Body of pancreas (tissue), 4 donors: ENCODE measurements at regions not wholly inside any gene's neighbourhood (a gene's known extent, or its start where the extent isn't known, plus 50 kb on each side); places are given as distances from the start of the nearest gene placed in this dataset.

Source experiments
- CTCF ChIP-seq, 7 experiments: fragments of 450-650 bp in 4 of 7; fragments of 200-600 bp in 3 of 7; sonication (generic) in 3 of 7; IDR thresholded peaks; one replicate each; pipeline ENCODE4 v1.5.1; 2016 to 2019; ENCODE audit warnings: antibody characterized with exemption in 7 of 7
- POLR2A ChIP-seq, 3 donors: fragments of 450-650 bp; IDR thresholded peaks; one replicate each; pipeline ENCODE4 v1.6.1; 2016; ENCODE audit warnings: antibody characterized with exemption in 3 of 3, mild to moderate bottlenecking in 2 of 3

GRCh38 chr11:8832571-8833260 is 78.3 kb upstream of the AKIP1 start:
- TF ChIP-seq POLR2A (IDR thresholded peaks at IDR 0.05), result no peak
- no peak for TF ChIP-seq CTCF (IDR thresholded peaks at IDR 0.05)
